SK-N-MC (cell line): ENCODE measurements at regions not wholly inside any gene's neighbourhood (a gene's known extent, or its start where the extent isn't known, plus 50 kb on each side); places are given as distances from the start of the nearest gene placed in this dataset.

Experiments
- EZH2 ChIP-seq: fragments of 200-600 bp; sonication (generic); IDR thresholded peaks from one replicate; pipeline ENCODE4 v1.6.1; 2017; ENCODE audit warnings: antibody characterized with exemption
- POLR2AphosphoS5 ChIP-seq: IDR thresholded peaks from 2 replicates; pipeline ENCODE4 v1.6.1; 2012; ENCODE audit warnings: mild to moderate bottlenecking, low read depth, low read length, borderline replicate concordance

GRCh38 chr16:79532785-79533184, 67.8 kb downstream of the MAF start:
- TF ChIP-seq EZH2, result no peak
- TF ChIP-seq POLR2AphosphoS5, result no peak
